GM19463 (cell line): ENCODE measurements at regions not wholly inside any gene's neighbourhood (a gene's known extent, or its start where the extent isn't known, plus 50 kb on each side); places are given as distances from the start of the nearest gene placed in this dataset.
"Not testable (repeated sequence)": the region's sequence is repeated elsewhere in the genome, so short reads cannot be mapped to it uniquely, and the experiment has no call there.

ENCODE experiments used
- ATAC-seq: cut with Tn5 transposase; IDR thresholded peaks from one replicate; pipeline ENCODE4 v1.9.1; 2021; ENCODE audit warnings: mild to moderate bottlenecking, moderate library complexity; ENCODE audit not compliant: unreplicated experiment

GRCh38 chr9:103068753-103069152 lies 73.6 kb downstream of the CYLC2 start:
- no peak for ATAC-seq

GRCh38 chr9:103078581-103078980 lies 83.4 kb downstream of the CYLC2 start:
- ATAC-seq: no peak

- no peak for ATAC-seq
Observed at GRCh38 chr9:103082494-103082893, 87.4 kb downstream of the CYLC2 start.

GRCh38 chr9:103089357-103089756 lies 94.2 kb downstream of the CYLC2 start:
- no peak for ATAC-seq

GRCh38 chr9:103104101-103104500 lies 109.0 kb downstream of the CYLC2 start:
- ATAC-seq: no peak

- no peak for ATAC-seq
Observed at GRCh38 chr9:103116246-103116645, 121.1 kb downstream of the CYLC2 start.

- no peak for ATAC-seq
Observed at GRCh38 chr9:103126494-103126893, 131.4 kb downstream of the CYLC2 start.

GRCh38 chr9:103139891-103140290 lies 144.8 kb downstream of the CYLC2 start:
- no peak for ATAC-seq

- ATAC-seq: no peak
Observed at GRCh38 chr9:103152473-103152872, 157.3 kb downstream of the CYLC2 start.

- ATAC-seq: no peak
Observed at GRCh38 chr9:103167530-103167929, 172.4 kb downstream of the CYLC2 start.

- ATAC-seq: no peak
Observed at GRCh38 chr9:103168254-103168653, 173.1 kb downstream of the CYLC2 start.

- no peak for ATAC-seq
Observed at GRCh38 chr9:103169798-103170197, 174.7 kb downstream of the CYLC2 start.

GRCh38 chr9:103183701-103184171 lies 188.6 kb downstream of the CYLC2 start:
- ATAC-seq: no peak

- no peak for ATAC-seq
Observed at GRCh38 chr9:103186959-103187358, 191.8 kb downstream of the CYLC2 start.

- ATAC-seq: no peak
Observed at GRCh38 chr9:103188781-103189350, 193.7 kb downstream of the CYLC2 start.

GRCh38 chr9:103193992-103194391 lies 198.9 kb downstream of the CYLC2 start:
- no peak for ATAC-seq

GRCh38 chr9:103203172-103203571 lies 208.0 kb downstream of the CYLC2 start:
- ATAC-seq: no peak

GRCh38 chr9:103205881-103206585 lies 210.9 kb downstream of the CYLC2 start:
- ATAC-seq: not testable (repeated sequence)

GRCh38 chr9:103210607-103211006 lies 215.5 kb downstream of the CYLC2 start:
- ATAC-seq: no peak

- ATAC-seq: no peak
Observed at GRCh38 chr9:103215197-103215596, 220.1 kb downstream of the CYLC2 start.

- no peak for ATAC-seq
Observed at GRCh38 chr9:103225702-103226646, 230.8 kb downstream of the CYLC2 start.

GRCh38 chr9:103226647-103227013 lies 231.5 kb downstream of the CYLC2 start:
- ATAC-seq: no peak
